ENCODE measurements at regions not wholly inside any gene's neighbourhood (a gene's known extent, or its start where the extent isn't known, plus 50 kb on each side); places are given as distances from the start of the nearest gene placed in this dataset.

DNA sequence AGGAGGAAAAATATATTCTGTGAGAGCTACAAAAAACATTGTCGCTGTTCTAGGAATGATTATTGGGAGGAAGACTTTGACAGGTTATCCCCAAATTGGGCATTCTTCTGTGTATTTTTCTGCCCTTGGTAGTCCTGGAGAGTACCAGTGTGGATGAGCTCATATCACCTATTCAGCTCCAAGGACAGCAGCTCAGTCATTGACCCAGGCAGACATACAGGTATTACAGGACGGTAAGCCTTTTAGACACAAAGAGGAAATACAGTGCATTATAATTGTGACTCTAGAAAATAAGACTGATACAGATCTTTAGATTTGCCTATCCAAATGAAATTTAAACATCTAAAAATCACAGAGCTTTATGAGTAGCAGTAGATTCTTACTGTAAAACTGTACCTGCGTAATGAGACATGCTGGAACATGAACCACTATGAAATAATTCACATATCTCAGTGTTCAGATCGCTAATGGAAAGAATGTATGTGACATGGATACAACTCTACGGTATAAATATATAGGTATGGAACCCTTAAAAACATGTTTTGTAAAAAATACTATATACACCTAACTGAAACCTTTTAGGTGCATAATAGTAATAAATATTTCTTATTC, 56.0 kb downstream of the PLK2 start:
- H4K20me1 ChIP-seq (ENCODE audit: insufficient read depth, low read length) = no peaks in the 10 kb centered on the region
- no peak overlapping the region for H2AFZ ChIP-seq (ENCODE audit: low read depth, low read length)
- DNase-seq (no peak), ATAC-seq (ENCODE audit: insufficient read depth, low read depth) (no peak)
- no peak overlapping the region for H3K9ac ChIP-seq (ENCODE audit: low read depth, low read length)
- no peaks in the 10 kb centered on the region for H3K36me3 ChIP-seq (ENCODE audit: insufficient read depth, low read length)
- H3K9me3 ChIP-seq (ENCODE audit: insufficient read depth, low read length, severe bottlenecking) = no peaks in the 10 kb centered on the region
- no peaks in the 10 kb centered on the region for H3K27me3 ChIP-seq (ENCODE audit: insufficient read depth, low read length, poor library complexity)
- H3K27ac ChIP-seq (ENCODE audit: low read length) = no peak overlapping the region
- no peak overlapping the region for H3K4me3 ChIP-seq (ENCODE audit: low read depth in 1 of 2, low read length in 2 of 2)
- H3K79me2 ChIP-seq (ENCODE audit: insufficient read depth, low read length) = no peaks in the 10 kb centered on the region
- TF ChIP-seq EZH2 (IDR thresholded peaks at IDR 0.05; ENCODE audit: borderline replicate concordance, low read depth, low read length, severe bottlenecking) = no peak
- TF ChIP-seq, protein P1, sequence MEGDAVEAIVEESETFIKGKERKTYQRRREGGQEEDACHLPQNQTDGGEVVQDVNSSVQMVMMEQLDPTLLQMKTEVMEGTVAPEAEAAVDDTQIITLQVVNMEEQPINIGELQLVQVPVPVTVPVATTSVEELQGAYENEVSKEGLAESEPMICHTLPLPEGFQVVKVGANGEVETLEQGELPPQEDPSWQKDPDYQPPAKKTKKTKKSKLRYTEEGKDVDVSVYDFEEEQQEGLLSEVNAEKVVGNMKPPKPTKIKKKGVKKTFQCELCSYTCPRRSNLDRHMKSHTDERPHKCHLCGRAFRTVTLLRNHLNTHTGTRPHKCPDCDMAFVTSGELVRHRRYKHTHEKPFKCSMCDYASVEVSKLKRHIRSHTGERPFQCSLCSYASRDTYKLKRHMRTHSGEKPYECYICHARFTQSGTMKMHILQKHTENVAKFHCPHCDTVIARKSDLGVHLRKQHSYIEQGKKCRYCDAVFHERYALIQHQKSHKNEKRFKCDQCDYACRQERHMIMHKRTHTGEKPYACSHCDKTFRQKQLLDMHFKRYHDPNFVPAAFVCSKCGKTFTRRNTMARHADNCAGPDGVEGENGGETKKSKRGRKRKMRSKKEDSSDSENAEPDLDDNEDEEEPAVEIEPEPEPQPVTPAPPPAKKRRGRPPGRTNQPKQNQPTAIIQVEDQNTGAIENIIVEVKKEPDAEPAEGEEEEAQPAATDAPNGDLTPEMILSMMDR (IDR thresholded peaks at IDR 0.05; ENCODE audit: borderline replicate concordance, extremely low read depth, low read length, poor library complexity, severe bottlenecking) = no peak
- H3K4me2 ChIP-seq (ENCODE audit: insufficient read depth, low read length) = no peak overlapping the region
- no peaks in the 10 kb centered on the region for H3K4me1 ChIP-seq (ENCODE audit: insufficient read depth, low read length)

DNA sequence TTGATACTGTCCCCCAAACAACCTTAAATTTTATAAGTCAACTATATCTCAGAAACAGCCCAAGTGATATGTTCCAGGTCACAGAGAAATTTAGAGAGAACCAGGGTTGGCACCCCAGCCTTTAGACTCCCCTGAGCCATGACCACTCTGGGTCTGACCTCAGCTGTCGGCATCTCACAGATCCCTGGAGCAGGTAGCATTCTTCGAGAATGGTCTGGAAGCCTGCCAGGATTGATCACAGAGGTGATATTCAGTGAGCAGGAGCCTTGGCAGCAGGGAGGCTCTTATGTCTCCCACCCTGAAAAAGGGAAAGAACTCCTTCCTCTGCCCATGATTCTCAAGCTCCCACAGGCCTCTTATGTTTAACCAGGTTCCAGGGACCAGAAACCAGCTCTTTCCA, 58.2 kb downstream of the PLK2 start:
- TF ChIP-seq, protein P1 (IDR thresholded peaks at IDR 0.05; ENCODE audit: borderline replicate concordance, extremely low read depth, low read length, poor library complexity, severe bottlenecking) = no peak
- TF ChIP-seq EZH2 (IDR thresholded peaks at IDR 0.05; ENCODE audit: borderline replicate concordance, low read depth, low read length, severe bottlenecking) = no peak
- Histone ChIP-seq H2AFZ (ENCODE audit: low read depth, low read length) (no peak overlapping the region), H3K9me3 (ENCODE audit: insufficient read depth, low read length, severe bottlenecking) (no peaks in the 10 kb centered on the region), H3K27ac (ENCODE audit: low read length) (no peak overlapping the region), H3K36me3 (ENCODE audit: insufficient read depth, low read length) (no peaks in the 10 kb centered on the region), H3K4me2 (ENCODE audit: insufficient read depth, low read length) (no peak overlapping the region), H3K79me2 (ENCODE audit: insufficient read depth, low read length) (no peaks in the 10 kb centered on the region), H3K27me3 (ENCODE audit: insufficient read depth, low read length, poor library complexity) (no peaks in the 10 kb centered on the region), H3K4me3 (ENCODE audit: low read depth in 1 of 2, low read length in 2 of 2) (no peak overlapping the region), H3K9ac (ENCODE audit: low read depth, low read length) (no peak overlapping the region), H4K20me1 (ENCODE audit: insufficient read depth, low read length) (no peaks in the 10 kb centered on the region), H3K4me1 (ENCODE audit: insufficient read depth, low read length) (no peaks in the 10 kb centered on the region)
- DNase-seq (no peak), ATAC-seq (ENCODE audit: insufficient read depth, low read depth) (no peak)

GRCh38 chr5:58400737-58401136, 59.1 kb downstream of the PLK2 start:
- H3K36me3 ChIP-seq (ENCODE audit: insufficient read depth, low read length) = no peaks in the 10 kb centered on the region
- no peak overlapping the region for H3K27ac ChIP-seq (ENCODE audit: low read length)
- no peaks in the 10 kb centered on the region for H3K79me2 ChIP-seq (ENCODE audit: insufficient read depth, low read length)
- H3K4me1 ChIP-seq (ENCODE audit: insufficient read depth, low read length) = no peaks in the 10 kb centered on the region
- no peaks in the 10 kb centered on the region for H3K9me3 ChIP-seq (ENCODE audit: insufficient read depth, low read length, severe bottlenecking)
- TF ChIP-seq EZH2 (IDR thresholded peaks at IDR 0.05; ENCODE audit: borderline replicate concordance, low read depth, low read length, severe bottlenecking) = no peak
- TF ChIP-seq, protein P1 (IDR thresholded peaks at IDR 0.05; ENCODE audit: borderline replicate concordance, extremely low read depth, low read length, poor library complexity, severe bottlenecking) = no peak
- no peak overlapping the region for H2AFZ ChIP-seq (ENCODE audit: low read depth, low read length)
- DNase-seq (no peak), ATAC-seq (ENCODE audit: insufficient read depth, low read depth) (no peak)
- no peak overlapping the region for H3K9ac ChIP-seq (ENCODE audit: low read depth, low read length)
- no peak overlapping the region for H3K4me3 ChIP-seq (ENCODE audit: low read depth in 1 of 2, low read length in 2 of 2)
- H3K27me3 ChIP-seq (ENCODE audit: insufficient read depth, low read length, poor library complexity) = no peaks in the 10 kb centered on the region
- no peaks in the 10 kb centered on the region for H4K20me1 ChIP-seq (ENCODE audit: insufficient read depth, low read length)
- H3K4me2 ChIP-seq (ENCODE audit: insufficient read depth, low read length) = no peak overlapping the region
